ENCODE measurements at regions not wholly inside any gene's neighbourhood (a gene's known extent, or its start where the extent isn't known, plus 50 kb on each side); places are given as distances from the start of the nearest gene placed in this dataset.

GRCh38 chr16:5722116-5722619 is 624.6 kb upstream of the EEF2KMT start:
- Histone ChIP-seq H3K79me2 (ENCODE audit: control insufficient read depth, insufficient read depth, low read length) (no peaks in the 10 kb centered on the region), H3K4me1 (ENCODE audit: control insufficient read depth, extremely low read depth, insufficient read depth, low read length) (no peaks in the 10 kb centered on the region), H2AFZ (ENCODE audit: control insufficient read depth, low read length) (no peak overlapping the region), H3K4me3 (ENCODE audit: control insufficient read depth in 2 of 3, extremely low read depth in 1 of 3, insufficient read depth in 2 of 3, low read depth in 1 of 3, low read length in 3 of 3) (no peak overlapping the region), H3K9ac (ENCODE audit: control insufficient read depth, extremely low read depth, insufficient read depth, low read length) (no peak overlapping the region), H3K9me1 (ENCODE audit: control insufficient read depth, extremely low read depth, insufficient read depth, low read length) (no peaks in the 10 kb centered on the region), H4K20me1 (ENCODE audit: control insufficient read depth, extremely low read depth, insufficient read depth, low read length) (no peaks in the 10 kb centered on the region), H3K27ac (ENCODE audit: control insufficient read depth, insufficient read depth, low read length) (no peak overlapping the region), H3K36me3 (ENCODE audit: control insufficient read depth in 2 of 2, extremely low read depth in 1 of 2, insufficient read depth in 2 of 2, low read length in 2 of 2) (no peaks in the 10 kb centered on the region), H3K4me2 (ENCODE audit: control insufficient read depth, extremely low read depth, insufficient read depth, low read depth, low read length) (no peak overlapping the region), H3K27me3 (ENCODE audit: control insufficient read depth, extremely low read depth, insufficient read depth, low read length) (no peaks in the 10 kb centered on the region), H3K9me3 (ENCODE audit: control insufficient read depth, low read depth, low read length) (no peaks in the 10 kb centered on the region)
- dilution Hi-C loops (cut with MboI; ENCODE audit: extremely low pct_ligation_motif_present, low sequenced_read_pairs): loop anchor here (25.0 kb wide), 1 partner anchor 90 kb away; no protein-coding TSS in a partner anchor
- TF ChIP-seq CTCF (optimal IDR thresholded peaks at IDR 0.05 in 1 of 3, IDR thresholded peaks at IDR 0.05 in 1 of 3, conservative IDR thresholded peaks at IDR 0.05 in 1 of 3; ENCODE audit: extremely low read depth in 1 of 3, insufficient read depth in 2 of 3, low read length in 3 of 3): no peak
- no peak for TF ChIP-seq EZH2 (IDR thresholded peaks at IDR 0.05; ENCODE audit: low read length)
- FAIRE-seq: no peak
- DNase-seq (ENCODE audit: low read depth, low spot score): no peak

GRCh38 chr16:5715155-5715554 is 617.6 kb upstream of the EEF2KMT start:
- Histone ChIP-seq H3K9me1 (ENCODE audit: control insufficient read depth, extremely low read depth, insufficient read depth, low read length) (no peaks in the 10 kb centered on the region), H3K4me2 (ENCODE audit: control insufficient read depth, extremely low read depth, insufficient read depth, low read depth, low read length) (no peak overlapping the region), H3K36me3 (ENCODE audit: control insufficient read depth in 2 of 2, extremely low read depth in 1 of 2, insufficient read depth in 2 of 2, low read length in 2 of 2) (no peaks in the 10 kb centered on the region), H3K4me3 (ENCODE audit: control insufficient read depth in 2 of 3, extremely low read depth in 1 of 3, insufficient read depth in 2 of 3, low read depth in 1 of 3, low read length in 3 of 3) (no peak overlapping the region), H2AFZ (ENCODE audit: control insufficient read depth, low read length) (no peak overlapping the region), H3K27ac (ENCODE audit: control insufficient read depth, insufficient read depth, low read length) (no peak overlapping the region), H3K9ac (ENCODE audit: control insufficient read depth, extremely low read depth, insufficient read depth, low read length) (no peak overlapping the region), H3K79me2 (ENCODE audit: control insufficient read depth, insufficient read depth, low read length) (no peaks in the 10 kb centered on the region), H3K27me3 (ENCODE audit: control insufficient read depth, extremely low read depth, insufficient read depth, low read length) (no peaks in the 10 kb centered on the region), H3K9me3 (ENCODE audit: control insufficient read depth, low read depth, low read length) (peaks cover 2% of the 10 kb centered on the region), H4K20me1 (ENCODE audit: control insufficient read depth, extremely low read depth, insufficient read depth, low read length) (no peaks in the 10 kb centered on the region), H3K4me1 (ENCODE audit: control insufficient read depth, extremely low read depth, insufficient read depth, low read length) (no peaks in the 10 kb centered on the region)
- DNase-seq (ENCODE audit: low read depth, low spot score): no peak
- dilution Hi-C loops (cut with MboI; ENCODE audit: extremely low pct_ligation_motif_present, low sequenced_read_pairs): loop anchor here (5.0 to 25.0 kb wide), 2 partner anchors 53 to 97 kb away; no protein-coding TSS in a partner anchor
- FAIRE-seq: no peak
- TF ChIP-seq CTCF (optimal IDR thresholded peaks at IDR 0.05 in 1 of 3, IDR thresholded peaks at IDR 0.05 in 1 of 3, conservative IDR thresholded peaks at IDR 0.05 in 1 of 3; ENCODE audit: extremely low read depth in 1 of 3, insufficient read depth in 2 of 3, low read length in 3 of 3) (no peak), EZH2 (IDR thresholded peaks at IDR 0.05; ENCODE audit: low read length) (no peak)

Measured in keratinocyte (primary cell).